ENCODE measurements at regions not wholly inside any gene's neighbourhood (a gene's known extent, or its start where the extent isn't known, plus 50 kb on each side); places are given as distances from the start of the nearest gene placed in this dataset.
"Not testable (repeated sequence)": the region's sequence is repeated elsewhere in the genome, so short reads cannot be mapped to it uniquely, and the experiment has no call there.

DNA sequence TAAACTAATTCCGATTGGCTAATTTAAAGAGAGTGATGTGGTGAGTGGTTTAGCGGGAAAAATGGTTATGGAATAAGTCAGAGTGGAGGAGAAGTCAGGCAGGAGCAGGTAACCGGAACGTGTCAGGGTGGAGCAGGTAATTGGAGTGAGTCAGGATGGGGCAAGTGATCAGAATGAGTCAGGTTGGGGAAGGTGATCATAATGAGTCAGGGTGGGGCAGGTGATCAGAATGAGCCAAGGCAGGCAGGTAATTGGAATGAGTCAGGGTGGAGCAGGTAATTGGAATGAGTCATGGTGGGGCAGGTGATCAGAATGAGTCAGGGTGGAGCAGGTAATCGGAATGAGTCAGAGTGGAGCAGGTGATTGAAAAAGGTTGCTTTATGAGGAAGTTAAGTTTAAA is 101.4 kb downstream of the TMEM167A start:
- H3K4me3 ChIP-seq (ENCODE audit: low read depth, low read length, poor library complexity, severe bottlenecking): no peak overlapping the region
- no peaks in the 10 kb centered on the region for H3K36me3 ChIP-seq (ENCODE audit: insufficient read depth, low read length, poor library complexity, severe bottlenecking)
- H3K27ac ChIP-seq (ENCODE audit: low read depth, low read length, poor library complexity, severe bottlenecking): no peak overlapping the region
- DNase-seq (ENCODE audit: low spot score): no peak
- no peaks in the 10 kb centered on the region for H3K4me1 ChIP-seq (ENCODE audit: insufficient read depth, low read length, poor library complexity, severe bottlenecking)
- no peaks in the 10 kb centered on the region for H3K27me3 ChIP-seq (replicated peaks; ENCODE audit: insufficient read depth, low read depth, low read length, poor library complexity)
- no TSS peak for BruUV-seq (replicated peaks)
- TF ChIP-seq CTCF (conservative IDR thresholded peaks at IDR 0.05; ENCODE audit: low read depth, low read length): no peak
- TF ChIP-seq EZH2 (IDR thresholded peaks at IDR 0.05; ENCODE audit: borderline replicate concordance, low read depth, low read length, poor library complexity, severe bottlenecking): no peak
- ChIA-PET CTCF (no interaction called here), POLR2A (ENCODE audit: low non-redundant PET) (no interaction called here)
- peaks cover 10% of the 10 kb centered on the region for H3K9me3 ChIP-seq (ENCODE audit: low read depth, low read length, poor library complexity, severe bottlenecking)
- intact Hi-C loops (cut with micrococcal nuclease; ENCODE audit: unreplicated experiment): no loop called here

DNA sequence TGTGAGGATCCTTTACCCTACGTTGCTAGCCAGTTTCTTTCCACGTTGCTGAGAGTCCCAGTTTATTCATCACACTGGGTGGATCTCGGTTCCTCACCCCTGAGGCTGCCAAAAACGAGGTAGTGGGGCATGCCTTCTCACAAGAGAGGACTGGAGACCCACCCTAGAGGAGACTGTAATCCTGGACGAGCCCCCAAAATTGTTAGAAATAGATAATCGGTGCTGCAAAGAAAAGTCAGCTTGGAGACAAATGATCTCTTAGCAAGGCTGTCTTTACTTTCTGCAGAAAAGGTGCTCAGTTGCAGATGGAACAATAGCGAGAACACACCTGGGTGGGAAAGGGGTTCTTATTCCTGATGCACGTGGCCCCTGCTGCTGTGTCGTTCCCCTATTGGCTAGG is 101.8 kb downstream of the TMEM167A start:
- Histone ChIP-seq H3K9me3 (ENCODE audit: low read depth, low read length, poor library complexity, severe bottlenecking) (peaks cover 10% of the 10 kb centered on the region), H3K27me3 (replicated peaks; ENCODE audit: insufficient read depth, low read depth, low read length, poor library complexity) (no peaks in the 10 kb centered on the region), H3K36me3 (ENCODE audit: insufficient read depth, low read length, poor library complexity, severe bottlenecking) (no peaks in the 10 kb centered on the region), H3K4me1 (ENCODE audit: insufficient read depth, low read length, poor library complexity, severe bottlenecking) (no peaks in the 10 kb centered on the region), H3K4me3 (ENCODE audit: low read depth, low read length, poor library complexity, severe bottlenecking) (no peak overlapping the region), H3K27ac (ENCODE audit: low read depth, low read length, poor library complexity, severe bottlenecking) (no peak overlapping the region)
- intact Hi-C loops (cut with micrococcal nuclease; ENCODE audit: unreplicated experiment): no loop called here
- no peak for TF ChIP-seq CTCF (conservative IDR thresholded peaks at IDR 0.05; ENCODE audit: low read depth, low read length)
- no peak for TF ChIP-seq EZH2 (IDR thresholded peaks at IDR 0.05; ENCODE audit: borderline replicate concordance, low read depth, low read length, poor library complexity, severe bottlenecking)
- ChIA-PET POLR2A (ENCODE audit: low non-redundant PET) (no interaction called here), CTCF (no interaction called here)
- no TSS peak for BruUV-seq (replicated peaks)
- DNase-seq (ENCODE audit: low spot score): no peak

DNA sequence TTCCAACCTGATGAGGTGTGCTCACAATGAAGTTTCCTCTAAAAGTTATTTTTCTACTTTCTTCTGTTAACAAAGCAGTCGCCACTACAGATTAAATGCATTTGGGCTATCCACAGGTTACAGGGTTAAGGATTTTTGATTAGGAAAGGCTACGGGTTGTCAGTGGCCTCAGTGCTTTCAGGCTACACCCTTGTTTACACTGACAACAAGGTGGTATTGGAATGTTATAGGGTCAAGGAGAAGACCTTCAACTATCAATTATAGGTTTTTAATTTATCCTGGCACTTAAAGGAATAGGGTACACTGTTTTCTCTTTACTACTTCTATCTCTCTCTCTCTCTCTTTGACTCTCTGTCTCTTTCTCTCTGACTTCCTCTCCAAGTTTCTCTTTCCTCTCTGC is 102.8 kb downstream of the TMEM167A start:
- H3K4me3 ChIP-seq (ENCODE audit: low read depth, low read length, poor library complexity, severe bottlenecking); DNase-seq (ENCODE audit: low spot score); CTCF ChIA-PET; H3K27ac ChIP-seq (ENCODE audit: low read depth, low read length, poor library complexity, severe bottlenecking); H3K36me3 ChIP-seq (ENCODE audit: insufficient read depth, low read length, poor library complexity, severe bottlenecking); POLR2A ChIA-PET (ENCODE audit: low non-redundant PET); intact Hi-C loops (cut with micrococcal nuclease; ENCODE audit: unreplicated experiment); H3K27me3 ChIP-seq (replicated peaks; ENCODE audit: insufficient read depth, low read depth, low read length, poor library complexity); BruUV-seq (replicated peaks); H3K4me1 ChIP-seq (ENCODE audit: insufficient read depth, low read length, poor library complexity, severe bottlenecking): not testable (repeated sequence)
- peaks cover 10% of the 10 kb centered on the region for H3K9me3 ChIP-seq (ENCODE audit: low read depth, low read length, poor library complexity, severe bottlenecking)

DNA sequence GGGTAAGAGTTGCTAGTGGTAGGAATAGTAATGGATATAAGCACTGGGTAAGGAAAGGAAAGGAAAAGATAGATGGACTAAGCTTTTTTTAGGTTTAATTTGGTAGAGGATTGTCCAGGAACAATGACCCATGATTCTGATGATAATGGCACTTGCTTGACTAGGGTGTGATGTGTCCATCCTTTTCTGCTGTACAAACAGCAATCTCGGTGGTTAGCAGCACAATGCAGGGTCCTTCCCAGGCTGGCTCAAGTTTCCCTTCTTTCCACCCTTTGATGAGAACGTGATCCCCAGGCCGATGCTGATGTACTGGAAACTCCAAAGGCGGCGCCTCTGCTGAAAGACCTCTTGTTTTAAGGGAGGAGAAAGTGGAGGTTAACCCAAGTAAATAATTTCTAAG is 105.3 kb downstream of the TMEM167A start:
- ChIA-PET CTCF (no interaction called here), POLR2A (ENCODE audit: low non-redundant PET) (no interaction called here)
- TF ChIP-seq EZH2 (IDR thresholded peaks at IDR 0.05; ENCODE audit: borderline replicate concordance, low read depth, low read length, poor library complexity, severe bottlenecking) (no peak), CTCF (conservative IDR thresholded peaks at IDR 0.05; ENCODE audit: low read depth, low read length) (no peak)
- peaks cover 10% of the 10 kb centered on the region for H3K9me3 ChIP-seq (ENCODE audit: low read depth, low read length, poor library complexity, severe bottlenecking)
- DNase-seq (ENCODE audit: low spot score): no peak
- BruUV-seq (replicated peaks): no TSS peak
- no peak overlapping the region for H3K27ac ChIP-seq (ENCODE audit: low read depth, low read length, poor library complexity, severe bottlenecking)
- H3K27me3 ChIP-seq (replicated peaks; ENCODE audit: insufficient read depth, low read depth, low read length, poor library complexity): no peaks in the 10 kb centered on the region
- H3K4me3 ChIP-seq (ENCODE audit: low read depth, low read length, poor library complexity, severe bottlenecking): no peak overlapping the region
- no peaks in the 10 kb centered on the region for H3K36me3 ChIP-seq (ENCODE audit: insufficient read depth, low read length, poor library complexity, severe bottlenecking)
- H3K4me1 ChIP-seq (ENCODE audit: insufficient read depth, low read length, poor library complexity, severe bottlenecking): no peaks in the 10 kb centered on the region
- intact Hi-C loops (cut with micrococcal nuclease; ENCODE audit: unreplicated experiment): no loop called here

DNA sequence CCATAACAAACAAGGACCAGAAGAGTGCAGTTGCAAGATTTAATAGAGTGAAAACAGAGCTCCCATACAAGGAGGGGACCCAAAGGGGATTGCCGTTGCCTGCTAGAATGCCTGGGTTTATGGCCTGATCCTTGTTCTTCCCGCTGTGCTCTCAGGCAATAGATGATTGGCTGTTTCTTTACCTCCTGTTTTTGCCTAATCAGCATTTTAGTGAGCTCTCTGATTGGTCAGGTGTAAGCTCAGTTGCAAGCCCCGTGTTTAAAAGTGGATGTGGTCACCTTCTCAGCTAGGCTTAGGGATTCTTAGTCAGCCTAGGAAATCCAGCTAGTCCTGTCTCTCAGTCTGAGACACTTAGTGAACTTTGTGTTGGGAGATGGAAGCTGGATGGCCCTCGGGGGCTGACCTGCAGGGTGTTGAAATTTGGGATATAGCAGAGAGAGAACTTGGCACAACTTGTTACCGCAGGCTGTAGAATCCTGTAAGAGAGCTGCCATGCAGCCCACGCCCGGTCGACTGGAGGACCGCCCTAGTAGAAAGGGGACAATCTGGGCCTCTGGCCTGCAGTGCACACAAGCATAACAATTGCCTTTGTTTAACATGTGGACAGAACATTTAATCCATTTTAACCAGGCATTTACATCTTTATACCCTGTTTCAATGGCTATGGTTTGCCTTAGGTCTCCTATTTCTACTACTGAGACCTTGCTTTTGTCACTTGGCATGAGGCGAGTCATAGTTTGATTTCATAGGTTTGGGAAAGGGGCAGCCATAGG is 106.0 kb downstream of the TMEM167A start:
- CTCF ChIA-PET; H3K4me3 ChIP-seq (ENCODE audit: low read depth, low read length, poor library complexity, severe bottlenecking); H3K4me1 ChIP-seq (ENCODE audit: insufficient read depth, low read length, poor library complexity, severe bottlenecking); BruUV-seq (replicated peaks); DNase-seq (ENCODE audit: low spot score); H3K27ac ChIP-seq (ENCODE audit: low read depth, low read length, poor library complexity, severe bottlenecking); H3K36me3 ChIP-seq (ENCODE audit: insufficient read depth, low read length, poor library complexity, severe bottlenecking); intact Hi-C loops (cut with micrococcal nuclease; ENCODE audit: unreplicated experiment); H3K27me3 ChIP-seq (replicated peaks; ENCODE audit: insufficient read depth, low read depth, low read length, poor library complexity); POLR2A ChIA-PET (ENCODE audit: low non-redundant PET): not testable (repeated sequence)
- peaks cover 10% of the 10 kb centered on the region for H3K9me3 ChIP-seq (ENCODE audit: low read depth, low read length, poor library complexity, severe bottlenecking)

Data from A673 (cell line).